GM19455 (cell line): ENCODE measurements at regions not wholly inside any gene's neighbourhood (a gene's known extent, or its start where the extent isn't known, plus 50 kb on each side); places are given as distances from the start of the nearest gene placed in this dataset.

Experiments used
- ATAC-seq: cut with Tn5 transposase; IDR thresholded peaks from one replicate; pipeline ENCODE4 v1.9.1; 2021; ENCODE audit not compliant: unreplicated experiment

DNA sequence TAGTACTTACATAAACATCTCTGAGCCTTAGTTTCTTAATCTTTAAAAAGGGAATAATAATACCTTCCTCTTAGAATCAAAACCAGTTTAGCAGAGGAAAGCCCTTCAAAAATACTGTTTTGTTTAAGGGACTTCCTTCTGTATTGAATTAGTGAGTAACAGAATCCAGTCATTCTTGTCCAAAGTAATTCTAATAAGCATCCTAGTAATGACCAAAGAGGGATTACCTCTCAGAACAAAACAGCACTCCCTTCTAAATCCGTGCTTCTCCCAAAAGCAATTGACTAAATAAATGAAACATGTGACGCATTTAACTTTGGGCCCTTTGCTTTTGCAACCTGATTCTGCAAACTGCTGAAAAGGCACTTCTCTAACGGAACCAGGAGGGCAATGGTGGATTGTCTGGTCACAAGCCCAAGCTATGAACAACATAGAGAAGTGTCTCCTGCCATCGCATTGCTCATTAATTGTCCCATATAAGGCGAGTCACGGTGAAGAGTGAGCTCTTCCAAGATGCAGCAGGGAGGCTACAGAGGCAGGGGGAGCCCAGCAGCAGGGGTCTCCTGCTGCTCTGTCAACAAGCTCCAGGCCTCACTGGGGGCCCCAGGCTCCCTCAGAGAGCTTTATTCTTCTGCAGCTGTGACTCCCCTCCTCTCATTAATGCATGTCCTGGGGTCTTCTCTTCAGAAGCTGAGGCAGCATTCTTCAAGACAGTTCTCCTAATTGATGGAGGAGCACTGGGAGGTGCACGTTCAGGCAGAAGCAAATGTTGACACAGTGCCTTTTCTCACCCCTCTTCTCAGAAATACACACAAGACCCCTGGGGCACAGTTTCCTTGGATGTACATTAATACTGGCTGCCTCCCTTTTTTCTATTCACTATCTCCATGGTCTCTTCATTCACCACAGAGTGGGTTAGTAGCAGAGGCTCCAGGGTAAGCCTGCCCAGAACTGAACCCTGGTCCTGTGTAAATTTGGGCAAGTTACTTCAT, 419.6 kb upstream of the RASGEF1B start:
- no peak for ATAC-seq

DNA sequence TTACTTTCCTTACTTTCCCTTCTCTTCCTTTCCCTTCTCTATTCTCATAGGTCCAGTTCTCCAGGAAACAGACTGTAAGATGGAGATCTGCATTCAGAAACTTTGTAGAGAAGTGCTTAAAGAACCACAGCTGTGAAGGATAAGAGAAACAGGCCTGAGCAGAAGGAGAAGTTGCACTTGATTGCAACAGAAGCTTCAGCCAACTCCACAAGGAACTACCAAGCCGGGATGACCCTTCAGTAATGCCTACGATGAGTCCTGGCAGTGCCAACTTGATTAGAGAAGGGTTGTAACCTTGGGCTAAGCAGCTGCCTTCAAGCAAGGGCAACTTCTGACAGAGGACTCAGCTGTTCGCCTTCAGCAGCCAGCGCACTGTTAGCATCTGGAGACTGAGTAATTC, 413.3 kb upstream of the RASGEF1B start:
- ATAC-seq = no peak

DNA sequence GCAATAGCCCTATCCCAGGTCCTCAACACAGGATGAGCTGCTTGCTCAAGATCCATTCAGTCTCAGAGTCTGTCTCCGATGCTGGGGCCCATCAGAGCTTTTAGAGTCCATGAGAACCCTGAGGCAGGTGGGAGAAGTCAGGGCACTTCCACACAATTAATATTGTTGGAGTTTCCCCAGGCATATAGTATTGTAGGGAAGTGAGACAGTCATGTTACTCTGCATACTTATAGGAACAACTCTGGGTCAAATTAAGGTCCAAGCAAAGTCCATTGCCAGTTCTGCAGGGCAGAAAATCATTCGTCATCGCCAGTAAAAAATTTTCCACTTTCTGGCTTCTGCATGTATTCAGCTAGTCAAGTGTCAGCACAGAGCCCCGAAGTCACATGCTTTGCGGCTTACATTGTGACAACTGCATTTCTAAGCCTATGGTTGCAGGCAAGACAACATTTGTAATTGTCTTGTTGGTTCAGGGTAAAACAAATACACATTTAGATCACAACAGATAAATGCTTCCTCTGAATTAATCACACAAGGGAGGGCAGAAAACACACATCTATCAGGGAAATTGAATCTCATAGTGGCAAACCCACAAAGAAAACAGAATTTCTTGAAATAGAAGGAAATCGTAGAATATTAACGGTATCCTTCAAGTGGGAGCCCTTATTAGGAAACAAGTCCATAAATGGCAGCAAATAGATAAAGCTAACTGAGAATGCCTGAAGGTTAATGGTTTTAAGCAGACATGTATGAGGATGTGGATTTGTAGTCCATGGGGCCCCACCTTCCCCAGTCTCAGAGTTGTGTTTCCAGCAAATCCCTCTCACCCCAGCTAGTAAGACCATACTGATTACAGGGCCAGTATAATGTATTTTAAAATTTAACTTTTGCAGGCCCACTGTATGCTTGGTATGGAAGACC, 412.1 kb upstream of the RASGEF1B start:
- ATAC-seq = no peak

DNA sequence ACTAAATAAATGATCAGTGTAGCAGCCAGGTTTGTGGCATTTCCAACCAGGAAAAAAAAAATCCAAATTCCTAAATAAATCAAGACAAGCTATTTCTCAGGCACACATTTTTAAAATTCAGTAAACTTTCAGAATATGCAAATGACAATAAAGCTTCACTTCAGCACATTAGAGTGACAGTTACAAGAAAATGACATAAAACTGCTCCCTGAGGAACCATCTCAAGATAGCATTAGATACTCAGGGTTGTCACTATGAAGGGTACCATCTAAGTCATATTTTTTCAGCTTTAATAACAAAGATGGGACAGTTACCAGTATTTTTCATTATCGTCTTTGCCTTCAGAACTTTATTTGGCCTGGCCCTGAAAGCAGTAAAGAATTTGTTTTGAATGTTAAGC, 411.3 kb upstream of the RASGEF1B start:
- ATAC-seq = no peak

DNA sequence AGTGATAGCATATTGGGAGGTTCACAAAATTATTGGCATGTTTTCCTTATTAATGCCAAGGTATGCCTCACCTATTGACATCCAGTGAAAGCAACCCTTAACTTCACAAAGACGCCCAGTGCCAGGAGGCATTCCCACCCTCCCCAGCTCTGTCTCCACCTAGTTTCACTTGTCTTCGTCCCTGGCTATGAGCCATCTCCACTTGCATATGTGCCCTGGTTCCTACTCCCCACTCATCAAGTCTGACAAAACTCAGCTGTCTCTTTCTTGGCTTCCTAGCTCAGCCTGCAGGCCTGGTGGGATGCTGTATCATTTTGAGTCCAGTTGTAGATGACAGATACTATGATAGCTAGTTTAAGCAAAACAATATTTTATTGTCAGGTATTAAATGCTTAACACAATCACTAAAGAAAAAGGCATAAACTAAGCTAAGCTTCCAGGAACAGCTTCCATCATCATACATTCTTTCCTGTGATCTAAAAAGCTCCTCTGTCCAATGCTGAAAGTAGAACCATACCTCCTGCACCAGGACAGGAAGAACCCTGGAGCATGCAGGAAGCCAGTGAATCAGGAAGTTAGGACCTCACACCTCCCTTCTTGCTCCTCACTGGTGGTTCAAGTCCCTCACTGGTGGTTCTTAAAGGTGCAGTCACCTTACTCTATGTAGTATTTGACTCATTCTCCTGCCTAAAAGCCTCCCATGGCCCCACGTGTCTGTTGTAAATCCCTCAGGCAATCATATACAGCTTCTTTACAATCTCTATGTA, 410.3 kb upstream of the RASGEF1B start:
- ATAC-seq = no peak

DNA sequence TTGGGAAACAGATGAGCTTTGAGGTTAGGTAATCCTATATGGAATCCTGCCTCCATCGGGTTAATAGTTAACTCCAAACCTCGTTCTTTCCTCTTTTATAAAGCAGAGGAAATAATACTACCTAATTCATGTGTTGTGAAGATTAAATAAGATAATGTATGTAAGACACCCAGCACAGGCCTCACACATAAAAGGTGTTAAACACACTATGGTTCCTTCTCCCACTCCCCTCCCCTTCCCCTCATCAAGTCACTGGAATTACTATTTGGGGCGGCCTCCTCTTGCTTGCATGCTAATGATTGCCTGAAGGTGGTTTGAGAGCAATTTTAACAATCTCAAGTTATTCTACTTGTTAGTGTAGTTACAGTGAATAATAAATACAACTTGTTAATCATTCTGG, 404.4 kb upstream of the RASGEF1B start:
- ATAC-seq = no peak

DNA sequence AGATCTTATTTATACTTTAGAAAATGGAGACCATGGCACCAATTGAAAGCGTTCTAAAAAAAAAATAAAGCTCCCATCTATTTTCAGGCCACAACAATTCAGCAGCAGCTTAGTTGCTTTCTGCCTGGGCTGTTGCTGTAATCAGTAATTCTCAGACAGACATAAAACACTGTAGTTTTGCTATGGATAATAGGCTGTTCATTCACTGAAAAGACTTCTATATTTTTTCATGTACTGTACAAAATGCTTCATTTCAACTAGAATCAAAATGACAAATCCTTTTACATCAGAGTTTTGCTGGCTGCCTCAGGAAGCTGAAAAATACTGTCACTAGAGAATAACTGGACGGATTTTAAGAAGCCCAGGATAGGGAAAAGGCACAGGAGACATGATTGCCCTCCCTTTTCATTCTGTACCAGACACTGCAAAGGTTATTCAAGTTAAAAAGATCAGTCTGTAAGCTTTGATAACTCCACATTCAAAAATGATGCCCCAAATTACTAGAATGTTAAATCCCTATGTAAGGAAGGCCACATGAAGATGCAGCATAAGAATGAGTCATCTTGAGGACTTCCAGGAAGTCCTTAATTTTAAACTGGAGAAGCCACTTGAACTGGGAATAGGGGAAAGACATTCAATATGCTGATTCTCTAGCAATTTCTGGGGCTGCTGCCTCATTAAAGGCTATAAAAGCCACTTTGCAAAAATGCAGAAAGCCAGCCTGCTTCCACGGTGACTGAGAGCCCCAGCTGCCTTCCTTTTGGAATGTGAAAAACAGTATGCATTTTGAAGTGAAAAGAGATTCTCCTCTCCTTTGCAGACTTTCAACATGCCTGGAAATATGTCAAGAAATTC, 403.2 kb upstream of the RASGEF1B start:
- ATAC-seq = no peak

DNA sequence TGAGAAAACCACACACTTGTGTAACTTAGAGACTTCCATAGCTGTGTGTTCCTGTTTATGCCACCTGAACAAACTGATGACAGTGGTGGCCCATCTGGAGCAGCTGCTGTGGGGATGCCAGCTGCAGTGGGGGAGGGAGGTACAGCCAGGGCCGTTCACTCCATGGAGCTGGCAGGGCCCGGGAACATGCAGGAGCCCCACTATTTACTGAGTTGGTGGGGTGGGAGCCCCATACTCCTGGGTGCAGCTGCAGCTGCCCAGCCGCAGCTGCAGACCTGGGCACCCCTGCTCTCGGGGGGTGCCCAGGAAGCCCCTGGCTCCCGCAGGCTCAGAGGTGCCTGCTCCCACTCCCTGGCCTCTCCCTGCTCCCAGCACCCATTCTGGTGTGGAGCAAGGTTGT, 398.6 kb upstream of the RASGEF1B start:
- ATAC-seq = no peak

DNA sequence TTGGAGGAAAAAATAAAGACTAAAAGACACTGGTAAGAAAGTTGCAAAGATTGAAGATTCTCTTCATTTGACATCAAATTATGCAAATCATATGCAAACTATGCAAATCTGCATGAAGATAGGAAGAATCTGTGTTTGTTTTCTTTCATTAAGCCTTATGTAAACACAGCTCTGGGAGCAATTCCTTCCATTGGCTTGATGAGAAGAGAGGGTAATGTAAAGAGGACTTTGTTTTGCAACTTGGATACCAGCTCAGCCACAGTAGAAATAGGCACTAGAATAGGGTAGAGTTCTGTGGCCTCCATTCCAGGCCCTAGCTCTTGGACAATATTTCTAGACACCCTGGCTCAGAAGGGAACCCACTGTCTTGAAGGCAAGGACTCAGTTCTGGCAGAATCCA, 388.4 kb upstream of the RASGEF1B start:
- ATAC-seq = no peak

DNA sequence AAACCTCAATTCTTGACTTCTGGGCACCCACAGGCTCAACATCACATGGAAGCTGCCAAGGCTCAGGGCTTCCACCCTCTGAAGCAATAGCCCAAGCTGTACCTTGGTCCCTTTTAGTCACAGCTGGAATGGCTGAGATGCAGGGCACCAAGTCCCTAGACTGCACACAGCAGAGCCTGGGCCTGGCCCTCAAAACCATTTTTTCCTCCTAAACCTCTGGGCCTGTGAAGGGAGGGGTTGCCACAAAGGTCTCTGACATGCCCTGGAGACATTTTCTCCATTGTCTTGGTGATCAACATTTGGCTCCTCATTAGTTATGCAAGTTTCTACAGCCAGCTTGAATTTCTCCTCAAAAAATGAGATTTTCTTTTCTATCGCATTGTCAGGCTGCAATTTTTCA, 382.7 kb upstream of the RASGEF1B start:
- no peak for ATAC-seq

DNA sequence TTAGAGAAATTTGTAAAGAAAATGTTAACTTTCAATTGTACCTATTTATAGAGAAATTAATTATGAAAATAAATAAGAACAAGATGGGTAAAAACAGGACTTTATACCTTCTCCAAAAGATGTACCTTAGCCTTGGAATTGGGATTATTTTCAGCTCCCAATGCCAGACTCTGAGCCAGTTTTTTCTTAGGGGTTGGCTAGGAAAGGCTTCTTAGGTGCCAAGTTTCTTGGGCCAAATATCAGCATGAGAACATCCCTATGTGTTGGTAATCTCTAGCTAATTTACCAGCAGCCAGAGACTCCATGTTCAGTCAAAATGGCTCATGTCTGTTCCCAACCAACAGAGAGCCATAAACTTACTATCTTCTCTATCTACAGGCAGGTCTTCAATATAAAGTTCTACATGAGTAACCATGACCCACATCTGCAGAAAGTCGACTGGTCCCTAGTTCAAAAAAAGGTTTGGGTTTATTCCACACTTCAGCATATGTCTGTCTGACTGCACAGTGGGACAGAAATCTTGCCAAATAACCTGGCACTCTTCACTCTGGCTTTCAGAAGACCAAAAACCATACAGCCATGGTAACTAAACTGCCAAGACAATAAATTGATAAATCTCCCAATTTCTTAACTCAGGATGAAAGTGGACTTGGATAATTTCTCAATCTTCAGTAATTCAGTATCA, 380.5 kb upstream of the RASGEF1B start:
- ATAC-seq = no peak

DNA sequence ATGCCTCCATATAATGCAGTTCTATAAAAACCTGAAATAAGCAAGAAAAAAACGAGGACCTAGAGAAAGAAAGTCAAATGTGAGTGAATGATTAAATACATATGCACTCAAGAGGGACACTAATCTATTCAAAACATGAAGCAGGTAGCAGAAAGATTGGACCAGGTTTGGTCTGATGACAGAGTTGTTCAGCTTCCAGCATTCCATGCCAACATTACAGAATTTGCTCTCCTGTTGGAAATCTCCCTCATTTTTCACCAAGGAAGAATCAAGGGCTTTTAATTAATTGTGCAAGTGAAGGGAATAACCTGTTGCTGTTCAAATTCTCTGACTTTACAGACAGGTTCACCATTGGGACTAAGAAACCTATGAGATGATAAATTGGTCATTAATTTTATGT, 379.0 kb upstream of the RASGEF1B start:
- ATAC-seq = no peak

DNA sequence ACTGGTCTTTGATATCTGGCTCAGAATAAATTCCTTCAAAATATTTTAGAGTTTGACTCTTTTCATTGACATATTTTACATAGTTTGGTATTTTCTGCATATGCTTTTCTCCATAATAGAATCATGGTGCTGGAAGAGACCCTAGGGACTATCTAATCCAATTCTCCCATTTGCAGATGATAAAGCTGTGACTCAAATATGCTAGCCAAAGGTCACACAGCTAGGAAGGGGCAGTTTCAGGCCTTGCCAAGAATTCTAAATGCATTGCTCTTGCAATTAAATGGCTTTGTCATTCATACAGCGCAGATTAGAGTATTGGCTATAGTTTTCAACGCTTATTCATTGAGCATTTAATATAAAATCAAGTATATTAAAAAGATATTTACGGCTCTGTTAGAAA, 374.1 kb upstream of the RASGEF1B start:
- no peak for ATAC-seq

DNA sequence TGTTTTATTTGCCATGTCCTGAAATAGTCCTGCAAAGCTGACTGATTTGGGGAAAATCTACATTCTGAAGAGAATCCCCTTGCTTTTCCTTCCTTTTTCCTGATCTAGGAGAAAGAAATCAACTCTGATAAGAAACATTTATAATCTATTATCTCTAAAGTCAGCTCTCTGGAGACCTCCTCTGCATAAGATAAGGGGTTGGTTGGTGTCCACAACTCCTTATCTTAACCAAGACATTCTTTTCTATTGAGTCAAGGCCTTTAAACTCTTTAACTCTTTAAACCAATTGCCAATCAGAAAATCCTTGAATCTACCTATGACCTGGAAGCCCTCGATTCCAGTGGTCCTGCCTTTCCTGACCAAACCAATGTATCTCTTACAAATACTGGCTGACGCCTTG, 373.6 kb upstream of the RASGEF1B start:
- ATAC-seq = no peak

DNA sequence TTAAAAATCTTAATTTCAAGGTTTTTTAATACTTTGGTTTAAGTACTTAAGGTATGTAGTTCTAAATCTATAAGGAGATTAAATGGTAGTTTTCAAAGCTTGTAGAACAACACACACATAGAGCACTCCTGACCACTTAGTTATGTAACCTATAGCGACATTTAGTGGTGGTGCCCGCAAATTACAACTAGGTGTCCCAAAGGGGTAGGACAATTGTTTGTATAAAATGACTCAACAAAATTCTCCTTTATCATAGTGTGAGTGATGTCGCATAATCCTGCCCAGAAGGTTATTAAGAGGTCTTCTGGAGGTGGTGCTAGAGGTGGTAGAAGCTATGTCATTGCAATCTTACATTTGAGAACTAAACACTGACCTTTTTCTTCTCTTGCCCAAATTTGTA, 373.0 kb upstream of the RASGEF1B start:
- ATAC-seq = peak; percentile 87

DNA sequence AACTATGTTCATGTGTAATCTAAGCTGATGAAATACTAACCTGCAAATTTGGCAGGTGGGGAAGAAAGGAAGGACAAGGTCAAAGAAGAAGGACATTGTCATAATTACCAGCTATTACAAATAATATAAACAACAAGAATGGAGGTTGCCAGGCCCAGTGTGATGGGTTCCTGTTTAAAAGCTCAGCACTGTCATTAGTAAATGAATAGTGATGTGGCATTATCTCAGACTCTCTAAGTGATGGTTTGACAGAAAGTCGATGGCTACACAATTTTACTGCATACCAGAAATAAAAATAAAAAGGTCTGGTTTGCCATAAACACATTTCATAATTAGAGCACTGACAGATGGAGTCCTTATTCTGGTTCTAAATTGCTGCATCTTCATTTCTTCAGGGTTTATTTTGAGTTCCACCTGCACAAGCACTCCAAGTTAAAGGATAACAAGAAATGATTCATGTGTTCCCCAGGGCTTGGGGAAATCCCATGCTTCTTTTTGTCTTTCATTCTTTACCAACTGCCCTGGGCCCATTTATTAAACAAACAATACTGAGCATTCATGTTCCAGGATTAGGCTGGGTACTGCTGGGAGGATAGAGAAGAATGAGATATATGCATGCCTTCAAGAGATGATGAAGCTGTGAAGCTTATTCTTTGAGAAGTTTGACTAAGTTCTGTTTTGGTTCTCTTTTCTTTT, 367.8 kb upstream of the RASGEF1B start:
- ATAC-seq = no peak

DNA sequence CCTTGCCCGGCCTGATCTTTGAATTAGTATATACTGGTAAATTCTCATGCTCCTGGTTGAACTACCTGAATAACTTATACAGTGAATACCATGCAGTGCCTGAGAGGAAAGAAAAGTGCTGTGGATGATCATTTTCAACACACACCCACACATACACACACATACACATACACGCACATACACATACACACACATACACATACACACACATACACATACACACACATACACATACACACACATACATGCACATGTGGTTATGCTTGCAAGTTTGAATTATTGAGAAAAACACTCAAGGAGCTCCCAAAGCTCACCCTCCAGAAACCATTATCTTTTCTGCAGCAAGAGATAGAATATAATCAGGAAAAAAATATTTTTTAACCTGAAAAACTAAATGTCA, 366.9 kb upstream of the RASGEF1B start:
- no peak for ATAC-seq

DNA sequence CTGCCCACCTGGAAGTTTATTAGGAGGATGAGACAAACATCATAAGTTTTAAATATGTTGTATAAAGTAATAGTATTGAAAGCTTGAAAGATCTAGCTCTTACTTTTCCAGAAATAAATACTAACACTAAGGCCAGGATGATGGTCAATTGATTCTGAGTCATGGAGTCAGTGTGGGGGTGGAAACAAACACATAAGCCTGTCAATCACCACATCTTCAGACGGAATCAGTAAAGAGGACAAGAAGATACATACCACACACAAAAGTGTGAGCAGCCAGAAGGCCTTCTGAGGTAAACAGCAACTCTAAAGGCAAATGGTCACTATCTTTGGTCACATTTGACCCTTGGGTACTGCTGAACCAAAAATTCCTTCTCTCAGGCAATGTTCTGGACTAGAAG, 365.0 kb upstream of the RASGEF1B start:
- no peak for ATAC-seq

DNA sequence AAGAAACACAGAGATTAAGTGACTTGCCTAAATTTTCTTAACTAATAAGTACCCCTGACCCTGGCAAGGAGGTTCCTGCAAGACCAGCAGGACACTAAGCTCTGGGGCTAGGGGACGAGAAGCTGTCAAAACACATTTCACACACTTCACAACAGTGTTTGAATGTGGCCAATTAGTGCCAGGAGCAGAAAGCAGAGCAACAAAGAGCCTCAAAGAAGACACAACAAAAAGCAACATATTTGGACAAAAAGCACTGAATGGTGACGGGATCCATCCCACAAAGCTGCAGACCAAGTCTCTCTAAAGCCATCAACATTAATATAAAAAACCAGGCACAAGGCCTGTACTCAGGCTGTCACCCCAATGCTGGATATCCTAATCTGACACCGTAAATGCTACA, 361.9 kb upstream of the RASGEF1B start:
- no peak for ATAC-seq
